ENCODE measurements at regions not wholly inside any gene's neighbourhood (a gene's known extent, or its start where the extent isn't known, plus 50 kb on each side); places are given as distances from the start of the nearest gene placed in this dataset.

GRCh38 chr12:59185295-59185694, 265.0 kb upstream of the LRIG3 start:
- no peak for TF ChIP-seq EZH2phosphoT487 (IDR thresholded peaks at IDR 0.05; ENCODE audit: borderline replicate concordance)
- no peak for TF ChIP-seq CTCF (conservative IDR thresholded peaks at IDR 0.05; ENCODE audit: low read length)
